ENCODE measurements at regions not wholly inside any gene's neighbourhood (a gene's known extent, or its start where the extent isn't known, plus 50 kb on each side); places are given as distances from the start of the nearest gene placed in this dataset.

- no peak for DNase-seq
Measured at GRCh38 chr12:131347345-131347714, 363.6 kb upstream of the SFSWAP start.

GRCh38 chr12:131347732-131348131 lies 363.2 kb upstream of the SFSWAP start:
- DNase-seq, result no peak

- no peak for DNase-seq
Measured at GRCh38 chr12:131348231-131348630, 362.7 kb upstream of the SFSWAP start.

GRCh38 chr12:131348646-131349045 lies 362.2 kb upstream of the SFSWAP start:
- no peak for DNase-seq

- no peak for DNase-seq
Measured at GRCh38 chr12:131349397-131350127, 361.3 kb upstream of the SFSWAP start.

GRCh38 chr12:131350943-131351318 lies 360.0 kb upstream of the SFSWAP start:
- no peak for DNase-seq

GRCh38 chr12:131351319-131352028 lies 359.4 kb upstream of the SFSWAP start:
- DNase-seq, result no peak

- DNase-seq, result no peak
Measured at GRCh38 chr12:131352296-131352900, 358.5 kb upstream of the SFSWAP start.

GRCh38 chr12:131353376-131353775 lies 357.5 kb upstream of the SFSWAP start:
- DNase-seq, result no peak

- DNase-seq, result peak; percentile 72
Measured at GRCh38 chr12:131353826-131354225, 357.1 kb upstream of the SFSWAP start.

- DNase-seq, result no peak
Measured at GRCh38 chr12:131355361-131356245, 355.3 kb upstream of the SFSWAP start.

- no peak for DNase-seq
Measured at GRCh38 chr12:131356485-131357184, 354.3 kb upstream of the SFSWAP start.

GRCh38 chr12:131357185-131357747 lies 353.6 kb upstream of the SFSWAP start:
- no peak for DNase-seq

- no peak for DNase-seq
Measured at GRCh38 chr12:131357920-131358319, 353.0 kb upstream of the SFSWAP start.

- no peak for DNase-seq
Measured at GRCh38 chr12:131362291-131363211, 348.3 kb upstream of the SFSWAP start.

GRCh38 chr12:131363393-131363792 lies 347.5 kb upstream of the SFSWAP start:
- DNase-seq, result no peak

GRCh38 chr12:131363841-131364495 lies 346.9 kb upstream of the SFSWAP start:
- DNase-seq, result peak; percentile 22

- DNase-seq, result no peak
Measured at GRCh38 chr12:131364903-131365820, 345.7 kb upstream of the SFSWAP start.

GRCh38 chr12:131365821-131366260 lies 345.0 kb upstream of the SFSWAP start:
- peak; percentile 33 for DNase-seq
